Stimulated activated effector memory CD8-positive, alpha-beta T cell treated with anti-CD3 and anti-CD28 coated beads, Interleukin-12 subunit alpha, Interleukin-12 subunit beta, amount 100 ng/mL, for 72 hours (primary cell): ENCODE measurements at regions not wholly inside any gene's neighbourhood (a gene's known extent, or its start where the extent isn't known, plus 50 kb on each side); places are given as distances from the start of the nearest gene placed in this dataset.
A peak's percentile ranks its signal among the peaks of the same experiment; 100 is the strongest.

Source experiments
- ATAC-seq: fragments of 150-1000 bp; cut with Tn5 transposase; 2 replicates; pipeline ENCODE4 v1.10.0; 2021
- DNase-seq, 2 donors: peaks; one replicate each; pipeline ENCODE4 v3.0.0; 2021 to 2022; ENCODE audit warnings: low spot score in 2 of 2
- H3K27ac Mint-ChIP-seq: one replicate; pipeline ENCODE4 v1.8.0; 2022; ENCODE audit warnings: mild to moderate bottlenecking, mixed read lengths
- H3K36me3 Mint-ChIP-seq: one replicate; pipeline ENCODE4 v1.8.0; 2022; ENCODE audit warnings: mild to moderate bottlenecking, mixed read lengths
- H3K4me1 Mint-ChIP-seq: one replicate; pipeline ENCODE4 v1.8.0; 2022; ENCODE audit warnings: mixed read lengths
- H3K4me3 Mint-ChIP-seq: one replicate; pipeline ENCODE4 v1.8.0; 2022; ENCODE audit warnings: mild to moderate bottlenecking, mixed read lengths
- H3K9me3 Mint-ChIP-seq: one replicate; pipeline ENCODE4 v1.8.0; 2022; ENCODE audit warnings: mixed read lengths

- no peaks in the 10 kb centered on the region for H3K36me3 Mint-ChIP-seq
- DNase-seq = no peak
- peaks cover 2% of the 10 kb centered on the region for H3K9me3 Mint-ChIP-seq
- no peaks in the 10 kb centered on the region for H3K4me1 Mint-ChIP-seq
- no peak overlapping the region for H3K27ac Mint-ChIP-seq
- no peak for ATAC-seq
- no peak overlapping the region for H3K4me3 Mint-ChIP-seq
Measured at GRCh38 chr5:61993295-61993927, 312.6 kb upstream of the KIF2A start.

DNA sequence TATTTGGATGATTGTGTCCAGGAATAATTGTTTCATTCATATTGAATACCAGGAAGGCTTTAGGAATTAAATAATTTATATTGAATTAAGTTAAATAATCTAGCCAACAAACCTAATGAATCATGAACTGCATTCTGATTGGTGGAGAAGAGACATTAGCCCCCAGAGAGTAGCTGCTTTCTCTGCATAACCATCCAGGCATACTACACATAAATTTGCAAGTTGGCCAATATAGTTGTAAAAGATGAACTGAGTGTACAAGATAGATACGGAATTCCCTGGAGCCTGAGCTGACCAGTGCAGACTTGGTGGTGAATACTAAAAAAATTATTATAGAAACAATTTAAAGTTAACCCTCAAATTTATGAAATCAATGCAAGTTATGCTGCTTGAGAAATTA is 311.8 kb upstream of the KIF2A start:
- Mint-ChIP-seq H3K4me1 (no peaks in the 10 kb centered on the region), H3K9me3 (peaks cover 2% of the 10 kb centered on the region), H3K36me3 (no peaks in the 10 kb centered on the region), H3K4me3 (no peak overlapping the region), H3K27ac (no peak overlapping the region)
- ATAC-seq (no peak), DNase-seq (no peak)

- Mint-ChIP-seq H3K4me1 (no peaks in the 10 kb centered on the region), H3K4me3 (no peak overlapping the region), H3K27ac (no peak overlapping the region), H3K9me3 (no peaks in the 10 kb centered on the region), H3K36me3 (no peaks in the 10 kb centered on the region)
- no peak for ATAC-seq
- DNase-seq = no peak
Measured at GRCh38 chr5:61995486-61995885, 310.5 kb upstream of the KIF2A start.

DNA sequence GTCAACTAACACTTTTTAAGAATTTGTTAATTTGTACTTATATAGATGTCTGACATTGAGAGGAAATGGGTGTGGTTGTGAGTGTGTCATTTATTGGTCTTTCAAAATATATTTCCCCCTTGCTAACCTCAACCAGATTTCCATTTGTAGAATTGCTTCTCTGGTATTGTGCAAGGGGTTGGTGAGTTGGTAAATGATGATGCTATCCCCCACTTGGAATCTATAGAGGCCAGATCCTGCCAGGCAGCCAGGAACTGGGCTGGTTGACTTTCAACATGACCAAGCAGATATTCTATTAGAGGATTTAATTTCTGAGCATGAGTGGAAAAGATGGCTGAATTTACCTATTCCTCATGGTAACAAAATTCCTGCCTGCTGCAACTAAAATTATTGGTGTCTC is 306.6 kb upstream of the KIF2A start:
- H3K9me3 Mint-ChIP-seq = no peaks in the 10 kb centered on the region
- no peak for DNase-seq
- H3K27ac Mint-ChIP-seq = no peak overlapping the region
- H3K4me3 Mint-ChIP-seq = no peak overlapping the region
- H3K36me3 Mint-ChIP-seq = no peaks in the 10 kb centered on the region
- ATAC-seq = no peak
- no peaks in the 10 kb centered on the region for H3K4me1 Mint-ChIP-seq

GRCh38 chr5:62000646-62001045 is 305.4 kb upstream of the KIF2A start:
- ATAC-seq (no peak), DNase-seq (no peak)
- no peaks in the 10 kb centered on the region for H3K4me1 Mint-ChIP-seq
- no peaks in the 10 kb centered on the region for H3K36me3 Mint-ChIP-seq
- no peaks in the 10 kb centered on the region for H3K9me3 Mint-ChIP-seq
- H3K4me3 Mint-ChIP-seq = no peak overlapping the region
- no peak overlapping the region for H3K27ac Mint-ChIP-seq

GRCh38 chr5:62001640-62002039 is 304.4 kb upstream of the KIF2A start:
- no peak overlapping the region for H3K4me3 Mint-ChIP-seq

DNA sequence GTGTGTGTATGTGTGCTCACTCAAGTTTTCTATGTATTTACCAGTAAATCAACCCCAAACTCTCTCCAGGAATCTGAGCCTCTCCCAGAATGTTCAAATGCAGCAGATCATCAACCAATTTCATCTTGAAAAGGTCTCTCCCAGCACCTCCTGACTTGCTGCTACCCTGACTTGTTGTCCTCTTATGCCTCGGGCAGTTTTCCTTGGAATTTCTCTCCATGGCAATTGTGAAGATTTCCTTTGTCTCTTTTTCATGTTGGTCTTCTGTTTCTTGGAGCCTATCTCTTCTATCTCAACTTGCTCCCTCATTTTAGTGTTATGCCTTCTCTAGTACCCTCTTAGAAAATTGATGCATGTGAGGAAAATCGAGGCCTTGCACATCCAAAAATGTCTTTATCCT is 303.6 kb upstream of the KIF2A start:
- DNase-seq = no peak
- Mint-ChIP-seq H3K9me3 (no peaks in the 10 kb centered on the region), H3K27ac (no peak overlapping the region), H3K4me3 (no peak overlapping the region), H3K4me1 (no peaks in the 10 kb centered on the region), H3K36me3 (no peaks in the 10 kb centered on the region)
- no peak for ATAC-seq

More at GRCh38 chr5:62001640-62002039, 304.4 kb upstream of the KIF2A start:
- DNase-seq = no peak
- no peaks in the 10 kb centered on the region for H3K9me3 Mint-ChIP-seq
- ATAC-seq = no peak
- no peaks in the 10 kb centered on the region for H3K36me3 Mint-ChIP-seq
- H3K4me1 Mint-ChIP-seq = no peaks in the 10 kb centered on the region
- no peak overlapping the region for H3K27ac Mint-ChIP-seq

DNA sequence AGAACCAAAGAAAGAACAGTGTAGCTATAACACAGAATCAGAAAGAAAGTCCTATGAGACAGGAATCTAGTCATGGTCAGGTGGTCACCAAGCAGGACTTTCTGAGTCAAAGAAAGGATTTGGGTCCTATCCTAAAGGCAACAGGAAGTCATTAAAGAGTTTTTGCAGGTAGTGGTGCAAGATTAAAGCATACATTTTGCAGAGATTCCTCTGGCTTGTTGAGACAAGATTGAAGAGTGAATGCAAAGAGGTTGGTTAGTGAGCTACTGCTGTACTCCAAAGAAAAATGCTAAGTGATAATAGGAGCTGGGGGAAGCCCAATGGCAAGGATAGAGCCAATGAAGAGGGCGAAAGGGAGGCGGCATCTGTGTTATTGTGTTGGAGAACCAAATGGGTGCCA is 300.5 kb upstream of the KIF2A start:
- H3K4me1 Mint-ChIP-seq = no peaks in the 10 kb centered on the region
- H3K27ac Mint-ChIP-seq = no peak overlapping the region
- no peak overlapping the region for H3K4me3 Mint-ChIP-seq
- DNase-seq (no peak), ATAC-seq (no peak)
- no peaks in the 10 kb centered on the region for H3K9me3 Mint-ChIP-seq
- H3K36me3 Mint-ChIP-seq = no peaks in the 10 kb centered on the region

- no peaks in the 10 kb centered on the region for H3K4me1 Mint-ChIP-seq
- no peak overlapping the region for H3K27ac Mint-ChIP-seq
- no peak for ATAC-seq
- no peak for DNase-seq
- no peak overlapping the region for H3K4me3 Mint-ChIP-seq
- H3K36me3 Mint-ChIP-seq = no peaks in the 10 kb centered on the region
- H3K9me3 Mint-ChIP-seq = no peaks in the 10 kb centered on the region
Measured at GRCh38 chr5:62007457-62007856, 298.5 kb upstream of the KIF2A start.

DNA sequence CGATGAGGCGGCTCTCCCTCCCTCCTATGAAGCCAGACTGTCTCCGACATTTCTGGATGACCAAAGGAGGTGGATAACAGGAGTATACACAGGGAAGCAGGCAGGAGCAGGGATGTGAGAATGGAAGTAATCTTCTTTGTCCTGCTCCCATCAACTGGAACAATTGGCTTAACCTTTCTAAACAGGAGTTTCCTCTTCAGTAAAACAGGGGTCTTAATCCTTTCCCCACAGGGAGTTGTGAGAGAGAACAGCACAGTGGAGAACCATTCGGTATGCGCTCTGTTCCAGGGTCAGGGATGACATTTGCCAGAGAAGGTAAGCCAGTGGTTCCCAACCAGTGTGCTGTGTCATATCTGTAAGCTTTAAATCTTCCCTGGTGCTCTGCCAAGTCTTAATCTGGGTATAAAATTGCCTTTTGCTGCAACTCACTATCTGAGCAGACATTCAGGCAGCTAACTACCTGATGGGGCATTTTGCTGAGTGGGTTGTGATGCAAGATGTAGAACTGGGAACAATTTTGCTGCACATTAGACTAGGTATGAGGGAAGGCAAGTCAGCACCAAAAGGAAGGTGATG is 294.8 kb upstream of the KIF2A start:
- no peak overlapping the region for H3K4me3 Mint-ChIP-seq
- ATAC-seq (peak; percentile 36), DNase-seq (no peak)
- no peaks in the 10 kb centered on the region for H3K36me3 Mint-ChIP-seq
- no peaks in the 10 kb centered on the region for H3K9me3 Mint-ChIP-seq
- H3K4me1 Mint-ChIP-seq = no peaks in the 10 kb centered on the region
- H3K27ac Mint-ChIP-seq = no peak overlapping the region

DNA sequence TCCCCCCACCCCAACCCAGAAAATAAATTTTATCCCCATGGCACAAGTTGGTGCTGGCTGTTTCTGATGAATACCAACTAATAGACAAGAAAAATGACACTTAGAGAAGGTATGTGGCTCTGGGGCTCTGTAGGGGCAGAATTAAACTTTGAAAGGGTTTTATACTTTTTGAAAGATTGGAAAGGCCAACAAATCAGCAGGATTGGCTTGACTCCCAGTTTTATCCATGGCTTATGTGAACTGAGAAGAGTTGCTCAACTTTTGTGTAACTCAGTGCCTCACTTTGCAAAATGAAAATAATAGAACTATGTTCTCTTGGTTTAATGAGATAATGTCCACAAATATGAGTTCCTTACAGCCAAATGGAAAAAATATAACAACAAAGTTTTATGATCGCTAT is 288.9 kb upstream of the KIF2A start:
- Mint-ChIP-seq H3K27ac (no peak overlapping the region), H3K9me3 (peaks cover 2% of the 10 kb centered on the region), H3K4me1 (no peaks in the 10 kb centered on the region)

DNA sequence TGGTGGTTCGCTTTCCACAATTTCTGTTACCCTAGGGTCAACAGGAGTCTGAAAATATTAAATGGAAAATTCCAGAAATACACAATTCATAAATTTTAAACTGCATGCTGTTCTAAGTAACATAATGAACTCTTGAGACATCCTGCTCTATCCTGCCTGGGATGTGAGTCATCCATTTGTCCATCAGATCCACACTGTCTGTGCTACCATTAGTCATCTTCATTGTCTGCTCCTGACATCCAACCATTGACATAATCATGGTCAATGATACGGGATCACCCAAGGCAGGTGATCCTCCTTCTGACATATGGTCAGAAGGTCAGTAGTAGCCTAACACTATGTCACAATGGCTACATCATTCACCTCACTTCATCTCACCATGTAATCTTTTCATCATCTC is 276.7 kb upstream of the KIF2A start:
- Mint-ChIP-seq H3K4me3 (no peak overlapping the region), H3K9me3 (peaks cover 2% of the 10 kb centered on the region), H3K36me3 (no peaks in the 10 kb centered on the region), H3K4me1 (no peaks in the 10 kb centered on the region), H3K27ac (no peak overlapping the region)
- ATAC-seq = no peak
- no peak for DNase-seq

More for the DNA sequence above, 288.9 kb upstream of the KIF2A start:
- Mint-ChIP-seq H3K4me3 (no peak overlapping the region), H3K36me3 (no peaks in the 10 kb centered on the region)
- ATAC-seq (no peak), DNase-seq (no peak)

DNA sequence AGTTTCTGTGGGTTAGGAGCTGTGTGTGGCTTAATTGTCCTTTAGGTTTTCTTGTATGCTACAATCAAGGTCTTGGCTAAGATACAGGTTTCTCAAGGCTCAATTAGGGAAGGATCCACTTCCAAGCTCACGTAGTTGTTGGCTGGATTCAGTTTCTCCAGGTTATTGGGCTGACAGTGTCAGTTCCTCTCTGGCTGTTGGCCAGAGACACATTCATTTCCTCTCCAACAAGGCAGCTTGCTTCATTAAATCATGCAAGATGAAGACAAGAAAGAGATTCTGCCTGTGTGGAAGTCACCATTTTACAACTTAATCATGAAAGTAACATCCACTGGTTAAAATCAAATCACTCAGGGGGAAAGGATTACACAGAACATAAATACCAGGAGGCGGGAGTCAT is 275.7 kb upstream of the KIF2A start:
- Mint-ChIP-seq H3K9me3 (peaks cover 6% of the 10 kb centered on the region), H3K36me3 (no peaks in the 10 kb centered on the region)
- no peak for DNase-seq

DNA sequence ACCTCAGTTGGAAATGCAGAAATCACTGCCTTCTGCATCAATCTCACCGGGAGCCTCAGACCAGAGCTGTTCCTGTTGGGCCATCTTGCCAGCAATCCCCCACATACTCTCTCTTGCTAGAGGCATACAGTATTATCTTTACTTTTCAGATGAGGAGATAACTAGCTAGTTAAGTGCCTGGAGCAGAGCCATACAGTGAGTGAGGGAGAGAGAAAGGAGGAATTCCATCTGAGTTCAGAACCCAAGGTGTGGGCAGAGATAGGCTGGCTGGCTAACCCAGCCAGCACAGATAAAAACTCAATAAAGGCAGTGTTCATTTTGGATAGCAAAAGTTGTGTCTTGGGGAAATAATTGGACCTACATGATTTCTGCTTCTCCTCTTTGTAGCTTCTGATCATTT is 268.0 kb upstream of the KIF2A start:
- no peak overlapping the region for H3K27ac Mint-ChIP-seq
- DNase-seq (no peak), ATAC-seq (no peak)
- H3K4me3 Mint-ChIP-seq = no peak overlapping the region
- H3K36me3 Mint-ChIP-seq = no peaks in the 10 kb centered on the region
- peaks cover 4% of the 10 kb centered on the region for H3K9me3 Mint-ChIP-seq
- no peaks in the 10 kb centered on the region for H3K4me1 Mint-ChIP-seq

More for the DNA sequence above, 275.7 kb upstream of the KIF2A start:
- no peak overlapping the region for H3K27ac Mint-ChIP-seq
- H3K4me1 Mint-ChIP-seq = no peaks in the 10 kb centered on the region
- ATAC-seq = no peak
- H3K4me3 Mint-ChIP-seq = no peak overlapping the region

GRCh38 chr5:62041156-62041756 is 264.8 kb upstream of the KIF2A start:
- no peaks in the 10 kb centered on the region for H3K9me3 Mint-ChIP-seq
- H3K4me1 Mint-ChIP-seq = no peaks in the 10 kb centered on the region
- H3K36me3 Mint-ChIP-seq = no peaks in the 10 kb centered on the region
- no peak overlapping the region for H3K27ac Mint-ChIP-seq
- ATAC-seq = no peak
- no peak for DNase-seq
- H3K4me3 Mint-ChIP-seq = no peak overlapping the region

DNA sequence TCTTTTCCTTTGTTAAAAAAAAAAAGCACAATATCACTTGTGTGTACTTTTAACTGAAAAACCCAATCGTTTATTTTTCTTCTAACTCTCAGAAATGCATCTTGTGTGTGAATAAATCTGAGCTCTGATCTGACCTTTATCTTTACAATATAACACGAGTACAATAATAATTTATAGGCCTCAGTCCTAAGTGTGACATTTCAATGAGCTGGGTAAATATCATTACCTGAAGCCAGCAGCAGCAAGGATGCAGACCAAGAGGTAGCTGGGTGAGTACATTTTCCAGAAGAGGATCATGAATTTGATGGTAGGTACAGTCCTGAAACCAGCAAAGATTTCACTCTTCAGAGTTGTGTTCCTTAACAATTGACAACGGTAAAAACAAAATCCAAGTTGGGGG is 264.0 kb upstream of the KIF2A start:
- DNase-seq = no peak
- Mint-ChIP-seq H3K36me3 (no peaks in the 10 kb centered on the region), H3K4me1 (no peaks in the 10 kb centered on the region), H3K27ac (no peak overlapping the region), H3K9me3 (no peaks in the 10 kb centered on the region), H3K4me3 (no peak overlapping the region)
- ATAC-seq = no peak
